HG02943 (cell line): ENCODE measurements at regions not wholly inside any gene's neighbourhood (a gene's known extent, or its start where the extent isn't known, plus 50 kb on each side); places are given as distances from the start of the nearest gene placed in this dataset.
"Not testable (repeated sequence)": the region's sequence is repeated elsewhere in the genome, so short reads cannot be mapped to it uniquely, and the experiment has no call there.

Source experiments
- ATAC-seq: cut with Tn5 transposase; IDR thresholded peaks from one replicate; pipeline ENCODE4 v1.9.1; 2021; ENCODE audit warnings: mild to moderate bottlenecking, low read depth, moderate library complexity; ENCODE audit not compliant: unreplicated experiment

GRCh38 chr20:41734506-41734945 lies 116.3 kb upstream of the CHD6 start:
- ATAC-seq: no peak

GRCh38 chr20:41733151-41733550 lies 115.0 kb upstream of the CHD6 start:
- ATAC-seq: no peak

- not testable (repeated sequence) for ATAC-seq
Measured at GRCh38 chr20:41731198-41731597, 113.0 kb upstream of the CHD6 start.

DNA sequence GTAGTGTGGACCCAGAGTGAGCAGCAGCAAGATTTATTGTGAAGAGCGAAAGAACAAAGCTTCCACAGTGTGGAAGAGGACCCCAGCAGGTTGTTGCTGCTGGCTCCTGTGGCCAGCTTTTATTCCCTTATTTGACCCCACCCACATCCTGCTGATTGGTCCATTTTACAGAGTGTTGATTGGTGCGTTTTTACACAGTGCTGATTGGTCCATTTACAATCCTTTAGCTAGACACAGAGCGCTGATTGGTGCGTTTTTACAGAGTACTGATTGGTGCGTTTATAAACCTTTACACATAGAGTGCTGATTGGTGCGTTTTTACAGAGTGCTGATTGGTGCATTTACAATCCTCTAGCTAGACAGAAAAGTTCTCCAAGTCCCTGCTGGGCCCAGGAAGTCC lies 109.5 kb upstream of the CHD6 start:
- ATAC-seq: not testable (repeated sequence)

DNA sequence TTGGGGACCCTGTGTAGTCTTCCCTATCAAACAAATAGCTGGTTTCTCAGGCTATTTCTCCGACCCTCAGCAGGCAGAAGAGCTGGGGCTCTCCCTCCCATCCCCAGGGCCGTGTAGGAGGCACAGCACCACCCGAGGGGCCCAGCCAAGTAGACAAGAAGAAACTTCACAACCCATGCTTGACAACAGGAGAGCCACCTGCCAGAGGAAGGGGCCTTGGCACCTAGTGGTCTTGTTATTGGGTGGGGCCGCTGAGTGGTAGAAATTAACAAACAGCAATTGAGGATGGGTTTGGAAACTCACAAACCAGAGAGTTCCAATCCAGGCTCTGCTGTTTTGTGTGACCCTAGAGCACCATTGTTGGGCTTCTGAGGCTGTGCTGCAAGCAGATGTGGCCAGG lies 108.5 kb upstream of the CHD6 start:
- no peak for ATAC-seq

GRCh38 chr20:41719151-41719550 lies 101.0 kb upstream of the CHD6 start:
- ATAC-seq: no peak

DNA sequence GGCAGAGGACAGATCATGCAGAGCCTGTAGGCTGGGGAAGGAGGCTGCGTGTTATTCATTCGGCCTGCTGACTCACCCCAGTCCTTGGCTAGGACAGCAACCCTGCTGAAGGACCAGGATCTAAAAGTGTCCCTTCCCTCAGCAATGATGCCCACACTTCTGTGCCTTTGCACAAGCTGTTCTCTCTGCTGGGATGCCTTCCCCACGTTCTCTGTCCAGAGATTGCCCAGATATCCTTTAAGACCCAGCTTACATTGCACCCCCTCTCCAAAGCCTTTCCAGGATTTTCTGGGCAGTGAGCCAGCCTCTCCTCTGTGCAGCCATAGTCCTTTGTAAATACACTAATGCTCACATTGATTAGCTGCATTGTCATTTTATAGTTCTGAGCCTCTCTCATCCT lies 99.3 kb upstream of the CHD6 start:
- ATAC-seq: no peak

DNA sequence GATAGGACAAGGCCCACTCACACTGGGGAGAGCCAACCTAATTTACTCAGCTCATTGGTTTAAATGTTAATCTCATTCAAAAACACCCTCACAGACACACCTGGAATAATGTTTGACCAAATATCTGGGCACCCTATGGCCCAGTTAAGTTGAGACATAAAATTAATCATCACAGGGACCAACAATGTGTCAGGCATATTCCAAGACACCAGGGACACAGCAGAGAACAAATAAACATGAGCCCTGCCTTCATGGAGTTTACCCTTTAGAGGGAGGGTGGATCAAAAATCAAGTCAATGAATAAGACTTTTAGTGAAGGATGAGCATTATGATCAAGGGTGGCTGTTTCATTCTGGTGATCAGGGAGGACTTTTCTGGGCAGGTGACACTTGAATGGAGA lies 98.7 kb upstream of the CHD6 start:
- ATAC-seq: no peak

GRCh38 chr20:41716436-41716835 lies 98.3 kb upstream of the CHD6 start:
- ATAC-seq: no peak

DNA sequence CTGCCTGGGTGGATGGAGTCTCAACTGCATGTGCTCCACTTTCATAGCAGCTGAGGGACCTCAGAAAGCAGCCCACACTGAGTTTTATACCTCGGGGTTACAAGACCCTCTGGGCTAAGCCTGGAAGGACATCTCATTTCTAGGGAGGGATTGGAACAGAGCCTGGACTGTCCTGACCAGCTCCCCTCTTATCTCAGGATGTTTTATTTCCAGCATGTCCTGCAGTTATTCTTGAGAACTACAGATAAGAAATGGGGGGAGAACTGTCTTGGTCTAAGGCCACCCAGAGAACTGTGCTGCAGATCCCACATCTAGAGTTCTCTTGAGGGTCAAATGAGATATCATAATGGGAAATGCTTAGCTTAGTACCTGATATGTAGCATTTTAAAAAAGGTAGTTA lies 97.3 kb upstream of the CHD6 start:
- no peak for ATAC-seq

GRCh38 chr20:41714030-41714429 lies 95.9 kb upstream of the CHD6 start:
- ATAC-seq: no peak

GRCh38 chr20:41704896-41705295 lies 86.7 kb upstream of the CHD6 start:
- no peak for ATAC-seq

DNA sequence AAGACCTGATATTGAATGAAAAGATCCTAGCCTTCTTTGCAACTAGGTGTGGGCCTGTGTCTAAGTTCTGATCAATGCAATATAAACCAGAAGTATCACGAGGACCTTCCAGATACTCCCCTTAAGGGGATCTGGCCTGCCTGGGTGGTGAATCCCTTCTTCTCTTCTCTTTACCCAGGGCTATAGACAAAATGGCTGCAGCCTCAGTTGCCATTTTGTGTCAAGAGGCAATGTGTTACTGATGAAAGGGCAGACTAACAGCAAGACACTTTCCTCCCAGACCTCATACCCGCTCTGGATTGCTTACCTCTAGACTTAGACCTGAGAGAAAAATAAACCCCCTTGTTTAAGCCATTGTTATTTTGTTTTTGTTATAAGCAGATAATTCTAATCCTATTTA lies 84.5 kb upstream of the CHD6 start:
- no peak for ATAC-seq

DNA sequence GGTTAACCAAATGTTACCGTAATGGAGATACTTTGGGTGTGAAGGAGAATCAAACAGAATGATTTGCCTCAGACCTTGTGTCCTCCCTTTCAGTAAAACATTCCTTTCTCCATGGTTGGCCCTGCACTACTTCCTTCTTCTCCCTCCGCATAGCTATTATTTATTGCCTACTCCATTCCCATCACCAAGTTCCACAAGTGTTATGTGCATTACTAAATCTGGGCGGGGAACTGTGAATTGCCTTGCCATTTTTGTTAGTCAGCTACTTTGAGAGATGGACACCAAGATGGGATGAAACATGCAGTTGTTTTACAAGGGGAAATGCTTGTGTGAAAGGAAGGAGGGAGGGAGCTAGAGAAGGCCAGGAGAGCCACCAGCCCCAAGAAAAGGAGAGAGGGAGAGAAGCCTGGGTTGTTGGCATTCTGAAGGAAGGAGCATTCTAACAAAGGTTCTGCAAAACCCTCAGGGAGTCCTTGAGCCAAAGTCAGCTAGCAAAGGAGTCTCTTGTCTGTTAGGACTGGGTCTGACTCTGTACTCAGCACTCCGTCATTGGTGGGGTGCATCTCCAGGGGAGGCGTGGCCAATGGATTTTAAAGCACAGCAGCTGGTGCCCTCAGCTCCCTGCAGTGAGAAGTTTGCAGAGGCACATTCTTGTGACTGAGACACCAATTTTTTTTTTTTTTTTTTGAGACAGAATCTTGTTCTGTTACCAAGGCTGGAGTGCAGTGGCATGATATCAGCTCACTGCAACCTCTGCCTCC lies 83.6 kb upstream of the CHD6 start:
- ATAC-seq: no peak

DNA sequence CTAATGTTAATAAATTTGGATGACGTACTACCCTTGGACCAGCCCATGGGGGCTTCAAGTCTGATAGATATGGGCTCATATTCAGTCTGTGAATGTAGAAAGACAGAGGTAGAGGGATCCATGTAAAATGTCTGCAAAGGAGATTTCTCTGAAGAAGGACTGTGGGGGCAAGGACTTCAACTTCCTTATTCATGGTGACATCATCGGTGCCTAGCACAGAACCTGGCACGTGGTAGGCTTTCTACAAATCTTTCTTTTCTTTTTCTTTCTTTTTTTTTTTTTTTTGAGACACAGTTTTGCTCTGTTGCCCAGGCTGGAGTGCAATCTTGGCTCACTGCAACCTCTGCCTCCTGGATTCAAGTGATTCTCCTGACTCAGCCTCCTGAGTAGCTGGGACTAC lies 81.5 kb upstream of the CHD6 start:
- not testable (repeated sequence) for ATAC-seq

DNA sequence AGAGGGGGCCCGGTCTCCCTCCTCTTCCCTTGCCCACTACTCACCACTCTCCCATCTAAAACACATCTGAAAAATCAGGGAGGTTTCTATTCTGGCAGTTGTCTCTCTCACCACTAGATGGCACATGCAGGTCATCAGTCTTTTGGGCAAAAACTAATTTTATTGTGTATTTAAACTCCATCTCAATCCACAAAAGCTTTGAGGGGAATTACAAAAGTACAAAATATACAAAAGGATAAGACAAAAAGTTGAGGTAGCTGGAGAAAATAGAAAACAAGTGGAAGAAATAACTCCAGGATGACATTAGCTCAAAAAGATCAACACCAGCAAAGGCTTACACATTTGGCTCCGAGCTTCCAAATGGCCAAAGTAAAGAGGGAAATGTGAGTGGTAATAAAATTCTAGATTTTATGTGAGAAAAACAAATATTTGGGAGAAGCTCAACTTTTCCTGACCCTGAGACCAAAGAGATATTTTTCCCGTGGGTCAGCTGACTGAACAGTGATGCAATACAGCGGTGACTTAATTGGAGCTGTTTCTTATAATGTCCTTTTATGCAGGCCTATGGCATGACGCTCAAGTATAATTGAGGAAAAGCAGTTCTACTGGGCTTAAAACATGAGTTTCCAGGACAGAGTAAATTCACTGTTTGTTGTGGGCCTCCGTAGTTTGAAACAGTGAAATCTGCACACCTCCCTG lies 79.8 kb upstream of the CHD6 start:
- no peak for ATAC-seq

DNA sequence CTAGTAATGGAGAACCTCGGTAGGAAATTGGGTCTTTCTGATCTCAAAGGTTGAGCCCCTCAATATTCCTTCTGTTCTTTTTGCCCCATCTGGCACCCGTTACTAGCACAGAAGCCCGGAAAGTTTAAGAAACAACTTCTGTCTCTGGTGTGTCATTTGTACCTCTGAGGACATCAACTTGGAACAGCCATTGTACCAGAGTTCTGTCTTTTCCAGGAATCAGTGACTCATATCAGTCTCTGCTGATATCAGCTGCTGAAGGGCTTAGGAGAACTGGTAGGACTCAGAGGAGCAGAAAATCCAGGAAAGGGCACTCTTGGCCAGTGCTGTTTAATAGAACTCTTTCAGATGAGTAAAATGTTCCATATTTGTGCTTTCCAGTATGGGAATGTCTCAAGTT lies 78.3 kb upstream of the CHD6 start:
- no peak for ATAC-seq

DNA sequence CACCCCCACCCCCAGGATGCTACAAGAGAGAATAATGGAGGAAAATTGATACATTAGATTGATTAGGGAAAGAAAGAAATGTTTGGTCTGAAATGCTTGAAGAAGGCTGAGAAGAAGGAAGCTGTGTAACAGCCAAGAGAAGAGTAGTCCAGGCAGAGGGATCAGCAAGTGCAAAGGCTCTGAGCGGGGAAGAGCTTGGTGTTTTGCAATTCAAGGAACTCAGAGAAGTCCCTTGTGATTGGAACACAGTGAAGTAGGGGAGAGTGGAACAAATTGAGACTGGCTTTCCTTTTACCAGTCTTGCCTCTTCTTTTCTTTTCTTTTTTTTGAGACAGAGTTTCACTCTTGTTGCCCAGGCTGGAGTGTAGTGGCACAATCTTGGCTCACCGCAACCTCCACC lies 76.6 kb upstream of the CHD6 start:
- no peak for ATAC-seq

DNA sequence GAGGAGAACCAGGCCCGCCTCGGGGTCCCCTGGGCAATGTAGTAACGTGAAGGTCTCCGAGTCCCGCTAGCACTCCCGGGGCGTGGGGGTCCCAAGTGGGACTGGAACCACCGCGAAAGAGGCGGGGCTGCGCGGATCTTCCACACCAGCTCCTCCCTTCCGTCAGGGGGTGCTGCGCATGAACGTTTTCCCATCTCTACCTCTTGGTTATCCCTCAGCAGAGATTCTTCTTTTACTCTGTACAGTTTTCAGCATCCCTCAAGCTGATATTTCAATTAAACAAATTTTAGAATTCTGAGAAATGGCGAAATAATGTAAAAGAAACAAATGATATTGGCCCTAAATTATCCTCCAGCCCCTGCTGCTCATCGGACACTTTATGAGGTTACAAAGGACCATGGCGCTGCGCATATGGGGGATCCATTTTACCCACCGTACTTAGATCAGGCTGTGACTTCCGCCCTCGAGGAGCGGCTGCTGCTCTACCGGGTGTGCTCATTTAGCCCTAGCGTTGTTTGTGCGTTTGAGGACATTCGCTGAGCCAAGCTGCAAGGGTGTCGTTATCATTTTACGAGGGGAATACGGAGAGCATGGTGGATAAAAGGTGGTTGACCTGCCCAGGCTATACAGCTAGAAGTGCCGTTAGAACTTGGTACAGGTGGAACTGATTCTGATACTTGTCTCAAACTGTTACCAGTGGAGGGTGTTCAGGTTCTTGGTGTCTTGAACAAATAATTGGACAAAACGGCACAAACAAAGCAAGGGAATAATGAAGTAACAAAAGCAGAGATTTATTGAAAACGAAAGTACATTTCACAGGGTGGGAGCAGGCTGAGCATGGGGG lies 75.2 kb upstream of the CHD6 start:
- ATAC-seq: peak; percentile 79

- ATAC-seq: peak; percentile 55
Measured at GRCh38 chr20:41692479-41693135, 74.4 kb upstream of the CHD6 start.

DNA sequence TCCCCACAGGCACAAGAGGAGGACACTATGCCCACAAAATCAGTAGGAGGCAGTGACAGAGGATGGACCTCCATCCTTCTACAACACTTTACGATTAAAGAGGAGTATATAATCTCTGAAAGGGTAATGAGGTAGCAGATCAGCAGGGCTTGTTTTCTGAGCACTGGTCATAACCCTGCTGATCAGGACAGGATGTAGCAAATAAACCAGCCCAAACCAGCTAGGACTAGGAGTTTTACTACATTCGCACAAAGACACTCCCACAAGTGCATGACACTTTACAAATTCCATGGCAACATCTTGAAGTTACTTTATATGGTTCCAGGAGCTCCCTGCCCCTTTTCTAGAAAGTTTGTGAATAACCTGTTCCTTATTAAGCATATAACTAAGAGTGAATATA lies 73.3 kb upstream of the CHD6 start:
- no peak for ATAC-seq
